ENCODE measurements at regions not wholly inside any gene's neighbourhood (a gene's known extent, or its start where the extent isn't known, plus 50 kb on each side); places are given as distances from the start of the nearest gene placed in this dataset.

GRCh38 chr2:51711766-51712165 is 679.8 kb upstream of the NRXN1 start:
- no peaks in the 10 kb centered on the region for H3K4me1 ChIP-seq
- TF ChIP-seq CTCF (IDR thresholded peaks at IDR 0.05), result no peak
- TF ChIP-seq POLR2A (IDR thresholded peaks at IDR 0.05), result no peak
- intact Hi-C loops (cut with DNase I; ENCODE audit: low total_unique reads), result no loop called here

GRCh38 chr2:51710222-51710621 is 678.3 kb upstream of the NRXN1 start:
- intact Hi-C loops (cut with DNase I; ENCODE audit: low total_unique reads), result no loop called here
- Histone ChIP-seq H3K4me1 (no peaks in the 10 kb centered on the region), H3K9me3 (no peaks in the 10 kb centered on the region), H3K27ac (no peak overlapping the region), H3K36me3 (no peaks in the 10 kb centered on the region), H3K4me3 (no peak overlapping the region), H3K27me3 (no peaks in the 10 kb centered on the region)
- DNase-seq, result no peak
- no peak for TF ChIP-seq CTCF (IDR thresholded peaks at IDR 0.05)
- no peak for TF ChIP-seq POLR2A (IDR thresholded peaks at IDR 0.05)

More at GRCh38 chr2:51711766-51712165, 679.8 kb upstream of the NRXN1 start:
- Histone ChIP-seq H3K36me3 (no peaks in the 10 kb centered on the region), H3K27ac (no peak overlapping the region), H3K4me3 (no peak overlapping the region), H3K9me3 (no peaks in the 10 kb centered on the region), H3K27me3 (no peaks in the 10 kb centered on the region)
- no peak for DNase-seq

GRCh38 chr2:51707625-51708024 is 675.7 kb upstream of the NRXN1 start:
- TF ChIP-seq POLR2A (IDR thresholded peaks at IDR 0.05) (no peak), CTCF (IDR thresholded peaks at IDR 0.05) (no peak)
- Histone ChIP-seq H3K27me3 (no peaks in the 10 kb centered on the region), H3K27ac (no peak overlapping the region), H3K9me3 (no peaks in the 10 kb centered on the region), H3K36me3 (no peaks in the 10 kb centered on the region), H3K4me1 (no peaks in the 10 kb centered on the region), H3K4me3 (no peak overlapping the region)
- DNase-seq, result no peak
- intact Hi-C loops (cut with DNase I; ENCODE audit: low total_unique reads), result no loop called here

- no peak for TF ChIP-seq CTCF (IDR thresholded peaks at IDR 0.05)
- no peak for TF ChIP-seq POLR2A (IDR thresholded peaks at IDR 0.05)
- Histone ChIP-seq H3K27ac (no peak overlapping the region), H3K4me3 (no peak overlapping the region), H3K36me3 (no peaks in the 10 kb centered on the region), H3K4me1 (no peaks in the 10 kb centered on the region), H3K27me3 (no peaks in the 10 kb centered on the region), H3K9me3 (no peaks in the 10 kb centered on the region)
- DNase-seq, result no peak
- intact Hi-C loops (cut with DNase I; ENCODE audit: low total_unique reads), result no loop called here
These were observed 674.3 kb upstream of the NRXN1 start for GRCh38 chr2:51706220-51706619.

GRCh38 chr2:51705417-51705816 is 673.5 kb upstream of the NRXN1 start:
- no peaks in the 10 kb centered on the region for H3K27me3 ChIP-seq
- no peaks in the 10 kb centered on the region for H3K36me3 ChIP-seq
- no peak for DNase-seq
- H3K27ac ChIP-seq, result no peak overlapping the region
- H3K9me3 ChIP-seq, result no peaks in the 10 kb centered on the region
- no peaks in the 10 kb centered on the region for H3K4me1 ChIP-seq
- TF ChIP-seq CTCF (IDR thresholded peaks at IDR 0.05) (no peak), POLR2A (IDR thresholded peaks at IDR 0.05) (no peak)
- intact Hi-C loops (cut with DNase I; ENCODE audit: low total_unique reads), result no loop called here
- no peak overlapping the region for H3K4me3 ChIP-seq
